ENCODE measurements at regions not wholly inside any gene's neighbourhood (a gene's known extent, or its start where the extent isn't known, plus 50 kb on each side); places are given as distances from the start of the nearest gene placed in this dataset.
"Not testable (repeated sequence)": the region's sequence is repeated elsewhere in the genome, so short reads cannot be mapped to it uniquely, and the experiment has no call there.

- DNase-seq (ENCODE audit: low spot score): no peak
Measured at GRCh38 chr6:121548131-121548530, 112.7 kb downstream of the GJA1 start.

GRCh38 chr6:121549736-121550135 lies 114.3 kb downstream of the GJA1 start:
- DNase-seq (ENCODE audit: low spot score): no peak

- no peak for DNase-seq (ENCODE audit: low spot score)
Measured at GRCh38 chr6:121550491-121551010, 115.1 kb downstream of the GJA1 start.

- no peak for DNase-seq (ENCODE audit: low spot score)
Measured at GRCh38 chr6:121555201-121555600, 119.8 kb downstream of the GJA1 start.

GRCh38 chr6:121556149-121556548 lies 120.7 kb downstream of the GJA1 start:
- DNase-seq (ENCODE audit: low spot score): not testable (repeated sequence)

GRCh38 chr6:121557146-121557940 lies 121.9 kb downstream of the GJA1 start:
- DNase-seq (ENCODE audit: low spot score): no peak

GRCh38 chr6:121559611-121560269 lies 124.3 kb downstream of the GJA1 start:
- DNase-seq (ENCODE audit: low spot score): no peak

- DNase-seq (ENCODE audit: low spot score): no peak
Measured at GRCh38 chr6:121560476-121560875, 125.0 kb downstream of the GJA1 start.

- DNase-seq (ENCODE audit: low spot score): no peak
Measured at GRCh38 chr6:121563286-121563685, 127.8 kb downstream of the GJA1 start.

GRCh38 chr6:121564529-121564928 lies 129.1 kb downstream of the GJA1 start:
- not testable (repeated sequence) for DNase-seq (ENCODE audit: low spot score)

GRCh38 chr6:121571455-121571854 lies 136.0 kb downstream of the GJA1 start:
- no peak for DNase-seq (ENCODE audit: low spot score)

GRCh38 chr6:121573481-121573880 lies 138.0 kb downstream of the GJA1 start:
- no peak for DNase-seq (ENCODE audit: low spot score)

GRCh38 chr6:121578216-121578615 lies 142.8 kb downstream of the GJA1 start:
- DNase-seq (ENCODE audit: low spot score): no peak

GRCh38 chr6:121579478-121579877 lies 144.0 kb downstream of the GJA1 start:
- DNase-seq (ENCODE audit: low spot score): no peak

- DNase-seq (ENCODE audit: low spot score): no peak
Measured at GRCh38 chr6:121581327-121581726, 145.9 kb downstream of the GJA1 start.

- no peak for DNase-seq (ENCODE audit: low spot score)
Measured at GRCh38 chr6:121582262-121582661, 146.8 kb downstream of the GJA1 start.

- DNase-seq (ENCODE audit: low spot score): no peak
Measured at GRCh38 chr6:121584586-121585369, 149.3 kb downstream of the GJA1 start.

- DNase-seq (ENCODE audit: low spot score): no peak
Measured at GRCh38 chr6:121590438-121590837, 155.0 kb downstream of the GJA1 start.

GRCh38 chr6:121590916-121591315 lies 155.5 kb downstream of the GJA1 start:
- no peak for DNase-seq (ENCODE audit: low spot score)

- no peak for DNase-seq (ENCODE audit: low spot score)
Measured at GRCh38 chr6:121592261-121592935, 157.0 kb downstream of the GJA1 start.

- DNase-seq (ENCODE audit: low spot score): no peak
Measured at GRCh38 chr6:121593011-121593641, 157.7 kb downstream of the GJA1 start.
